Smooth muscle cell (in vitro differentiated cells): ENCODE measurements at regions not wholly inside any gene's neighbourhood (a gene's known extent, or its start where the extent isn't known, plus 50 kb on each side); places are given as distances from the start of the nearest gene placed in this dataset.

Source experiments
- DNase-seq: peaks from one replicate; lab custom pipeline; 2025; ENCODE audit not compliant: unreplicated experiment; lab: John Stamatoyannopoulos, UW
- H2AFZ ChIP-seq: fragments of 200-600 bp; sonication (generic); 2 replicates; pipeline ENCODE4 v1.6.0; 2016; ENCODE audit warnings: antibody characterized with exemption, low read depth, mild to moderate bottlenecking
- H3F3A ChIP-seq: fragments of 200-600 bp; sonication (generic); 2 replicates; pipeline ENCODE4 v1.6.0; 2017; ENCODE audit warnings: antibody characterized with exemption, low read depth
- H3K27ac ChIP-seq: fragments of 200-600 bp; sonication (generic); 2 replicates; pipeline ENCODE4 v1.5.1; 2016; ENCODE audit warnings: low read depth, mild to moderate bottlenecking
- H3K27me3 ChIP-seq: fragments of 200-600 bp; sonication (generic); 2 replicates; pipeline ENCODE4 v1.6.1; 2016; ENCODE audit warnings: low read depth, mild to moderate bottlenecking
- H3K36me3 ChIP-seq: fragments of 200-600 bp; sonication (generic); 2 replicates; pipeline ENCODE4 v1.5.1; 2016; ENCODE audit warnings: low read depth
- H3K4me1 ChIP-seq: fragments of 200-600 bp; sonication (generic); 2 replicates; pipeline ENCODE4 v1.5.1; 2016; ENCODE audit warnings: low read depth
- H3K4me2 ChIP-seq: fragments of 200-600 bp; sonication (generic); 2 replicates; pipeline ENCODE4 v1.6.0; 2016; ENCODE audit warnings: mild to moderate bottlenecking
- H3K4me3 ChIP-seq: fragments of 200-600 bp; sonication (generic); 2 replicates; pipeline ENCODE4 v1.5.1; 2016; ENCODE audit warnings: mild to moderate bottlenecking
- H3K79me2 ChIP-seq: fragments of 200-600 bp; sonication (generic); 2 replicates; pipeline ENCODE4 v1.6.0; 2016; ENCODE audit warnings: low read depth, mild to moderate bottlenecking
- H3K9ac ChIP-seq: fragments of 200-600 bp; sonication (generic); 2 replicates; pipeline ENCODE4 v1.6.0; 2016; ENCODE audit warnings: low read depth
- H3K9me3 ChIP-seq: fragments of 200-600 bp; sonication (generic); replicated peaks from 2 replicates; pipeline ENCODE4 v1.5.1; 2016; ENCODE audit warnings: low read depth
- H4K20me1 ChIP-seq: fragments of 200-600 bp; sonication (generic); 2 replicates; pipeline ENCODE4 v1.6.0; 2016; ENCODE audit warnings: low read depth
- WGBS: methylation state at CpG from one replicate; pipeline ENCODE4 v1.1.7; 2016; ENCODE audit warnings: low lambda C conversion rate; 5-methylcytosine and 5-hydroxymethylcytosine counted together
- TF ChIP-seq, protein P1 (sequence below): fragments of 200-600 bp; sonication (generic); IDR thresholded peaks from 2 replicates; pipeline ENCODE4 v1.5.1; 2017; ENCODE audit warnings: borderline replicate concordance, mild to moderate bottlenecking, antibody characterized with exemption; ENCODE audit not compliant: insufficient read depth, poor library complexity, severe bottlenecking

DNA sequence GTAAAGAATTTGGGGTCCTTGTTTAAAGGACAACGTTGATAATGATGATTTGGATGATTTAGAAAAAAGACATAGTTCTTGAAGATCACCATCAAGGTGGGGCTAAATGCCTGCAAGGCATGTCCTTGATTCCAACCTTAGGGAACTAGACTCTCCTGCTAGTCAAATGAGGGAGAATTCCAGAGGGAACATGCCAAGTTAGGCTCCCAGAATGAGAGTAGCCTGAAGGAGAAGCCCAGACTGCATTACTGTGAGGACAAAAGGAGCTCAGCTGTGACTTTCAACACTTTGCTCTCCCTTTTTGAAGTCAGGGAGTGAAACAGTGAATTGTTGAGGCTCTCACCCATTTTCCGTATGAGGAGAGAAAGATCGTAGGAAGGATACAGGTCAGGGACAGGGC, 95.2 kb upstream of the TBX3 start:
- TF ChIP-seq, protein P1, sequence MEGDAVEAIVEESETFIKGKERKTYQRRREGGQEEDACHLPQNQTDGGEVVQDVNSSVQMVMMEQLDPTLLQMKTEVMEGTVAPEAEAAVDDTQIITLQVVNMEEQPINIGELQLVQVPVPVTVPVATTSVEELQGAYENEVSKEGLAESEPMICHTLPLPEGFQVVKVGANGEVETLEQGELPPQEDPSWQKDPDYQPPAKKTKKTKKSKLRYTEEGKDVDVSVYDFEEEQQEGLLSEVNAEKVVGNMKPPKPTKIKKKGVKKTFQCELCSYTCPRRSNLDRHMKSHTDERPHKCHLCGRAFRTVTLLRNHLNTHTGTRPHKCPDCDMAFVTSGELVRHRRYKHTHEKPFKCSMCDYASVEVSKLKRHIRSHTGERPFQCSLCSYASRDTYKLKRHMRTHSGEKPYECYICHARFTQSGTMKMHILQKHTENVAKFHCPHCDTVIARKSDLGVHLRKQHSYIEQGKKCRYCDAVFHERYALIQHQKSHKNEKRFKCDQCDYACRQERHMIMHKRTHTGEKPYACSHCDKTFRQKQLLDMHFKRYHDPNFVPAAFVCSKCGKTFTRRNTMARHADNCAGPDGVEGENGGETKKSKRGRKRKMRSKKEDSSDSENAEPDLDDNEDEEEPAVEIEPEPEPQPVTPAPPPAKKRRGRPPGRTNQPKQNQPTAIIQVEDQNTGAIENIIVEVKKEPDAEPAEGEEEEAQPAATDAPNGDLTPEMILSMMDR: no peak
- Histone ChIP-seq H3K27ac (no peak overlapping the region), H3K4me2 (no peak overlapping the region), H2AFZ (no peak overlapping the region), H3K9ac (no peak overlapping the region), H3K36me3 (no peaks in the 10 kb centered on the region), H3K4me1 (no peaks in the 10 kb centered on the region), H3F3A (no peaks in the 10 kb centered on the region), H3K79me2 (no peaks in the 10 kb centered on the region), H3K27me3 (no peaks in the 10 kb centered on the region), H4K20me1 (no peaks in the 10 kb centered on the region), H3K9me3 (no peaks in the 10 kb centered on the region), H3K4me3 (no peak overlapping the region)
- 83% methylated on average over 3 of the region's 3 CpGs for WGBS
- DNase-seq: no peak

DNA sequence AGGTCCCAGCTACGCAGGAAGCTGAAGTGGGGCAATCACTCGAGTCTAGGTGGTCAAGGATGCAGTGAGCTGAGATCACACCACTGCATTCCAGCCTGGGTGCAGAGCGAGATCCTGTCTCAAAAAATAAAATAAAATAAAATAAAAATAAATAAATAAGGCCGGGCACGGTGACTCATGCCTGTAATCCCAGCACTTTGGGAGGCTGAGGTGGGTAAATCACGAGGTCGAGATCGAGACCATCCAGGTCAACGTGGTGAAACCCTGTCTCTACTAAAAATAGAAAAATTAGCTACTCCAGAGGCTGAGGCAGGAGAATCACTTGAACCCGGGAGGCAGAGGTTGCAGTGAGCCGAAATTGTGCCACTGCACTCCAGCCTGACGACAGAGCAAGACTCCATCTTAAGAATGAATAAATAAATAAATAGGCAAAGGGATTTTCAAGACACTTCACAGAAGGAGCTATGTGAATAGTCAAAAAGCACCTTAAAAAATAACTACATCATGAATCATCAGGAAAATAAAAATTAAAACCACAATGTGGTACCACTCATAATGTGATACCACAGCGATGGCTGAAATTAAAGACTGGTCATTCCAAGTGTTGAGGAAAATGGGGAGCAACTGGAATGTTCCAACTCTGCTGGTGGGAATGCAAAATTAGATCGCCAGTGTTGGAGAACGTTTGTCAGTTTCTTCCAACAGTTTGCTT, 92.9 kb upstream of the TBX3 start:
- Histone ChIP-seq H2AFZ (no peak overlapping the region), H3K4me2 (no peak overlapping the region)
- WGBS: 81% methylated on average over 15 of the region's 15 CpGs

DNA sequence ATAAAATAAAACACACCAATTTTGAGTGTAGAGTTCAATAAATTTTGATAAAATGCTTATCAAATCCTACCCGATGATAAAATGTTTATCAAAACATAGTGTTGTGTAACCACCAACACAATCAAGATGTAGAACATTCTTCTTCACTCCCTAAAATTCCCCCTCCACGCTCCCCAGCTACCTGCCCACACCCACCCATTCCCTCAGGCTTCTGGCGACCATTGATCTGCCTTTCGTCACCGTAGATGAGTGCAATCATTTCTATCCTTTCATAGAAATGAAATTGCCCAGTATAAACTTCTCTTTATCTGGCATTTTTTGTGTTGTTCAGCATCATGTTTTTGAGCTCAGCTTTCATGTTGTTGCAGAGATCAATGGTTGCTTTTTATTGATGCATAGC, 90.7 kb upstream of the TBX3 start:
- TF ChIP-seq, protein P1: no peak
- Histone ChIP-seq H3K27me3 (no peaks in the 10 kb centered on the region), H2AFZ (no peak overlapping the region), H3K79me2 (no peaks in the 10 kb centered on the region), H4K20me1 (no peaks in the 10 kb centered on the region), H3F3A (no peaks in the 10 kb centered on the region), H3K4me1 (no peaks in the 10 kb centered on the region), H3K9ac (peak overlapping the region; percentile 20), H3K4me2 (no peak overlapping the region), H3K27ac (peak overlapping the region; percentile 80), H3K36me3 (no peaks in the 10 kb centered on the region), H3K4me3 (no peak overlapping the region), H3K9me3 (no peaks in the 10 kb centered on the region)
- 87% methylated on average over 5 of the region's 5 CpGs for WGBS
- no peak for DNase-seq

More for the DNA sequence above, 92.9 kb upstream of the TBX3 start:
- H3K27me3 ChIP-seq: no peaks in the 10 kb centered on the region
- no peak overlapping the region for H3K9ac ChIP-seq
- H3K36me3 ChIP-seq: no peaks in the 10 kb centered on the region
- H3K27ac ChIP-seq: no peak overlapping the region
- no peaks in the 10 kb centered on the region for H3F3A ChIP-seq
- no peak for DNase-seq
- H3K4me1 ChIP-seq: no peaks in the 10 kb centered on the region
- no peaks in the 10 kb centered on the region for H3K79me2 ChIP-seq
- H4K20me1 ChIP-seq: no peaks in the 10 kb centered on the region
- no peaks in the 10 kb centered on the region for H3K9me3 ChIP-seq
- H3K4me3 ChIP-seq: no peak overlapping the region
- TF ChIP-seq, protein P1: no peak

DNA sequence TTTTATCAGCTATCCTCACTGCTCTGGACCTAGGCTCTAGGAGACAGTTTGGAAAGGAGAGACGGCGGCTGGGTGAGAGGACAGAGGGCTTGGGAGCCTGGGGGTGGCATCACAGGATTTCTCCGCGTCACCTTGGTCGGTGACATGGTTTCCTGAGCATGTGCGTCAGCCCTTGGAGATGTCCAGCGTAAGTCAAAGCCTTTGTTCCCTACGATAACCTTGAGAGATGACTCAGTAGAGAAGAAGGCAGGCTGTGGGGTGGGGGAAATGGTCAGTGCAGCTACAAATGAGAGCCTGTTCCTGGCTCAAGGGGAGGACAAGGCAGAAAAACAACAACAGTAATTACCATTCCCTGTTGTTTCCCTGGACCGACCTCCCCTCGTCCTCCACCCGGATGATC, 90.2 kb upstream of the TBX3 start:
- Histone ChIP-seq H3F3A (no peaks in the 10 kb centered on the region), H3K4me1 (no peaks in the 10 kb centered on the region), H3K9me3 (no peaks in the 10 kb centered on the region), H4K20me1 (no peaks in the 10 kb centered on the region), H3K4me3 (no peak overlapping the region), H3K79me2 (no peaks in the 10 kb centered on the region), H3K9ac (peak overlapping the region; percentile 77), H3K27ac (peak overlapping the region; percentile 80), H2AFZ (no peak overlapping the region), H3K4me2 (no peak overlapping the region), H3K36me3 (no peaks in the 10 kb centered on the region), H3K27me3 (no peaks in the 10 kb centered on the region)
- TF ChIP-seq, protein P1: no peak
- 46% methylated on average over 11 of the region's 11 CpGs for WGBS
- DNase-seq: no peak
